ENCODE measurements at regions not wholly inside any gene's neighbourhood (a gene's known extent, or its start where the extent isn't known, plus 50 kb on each side); places are given as distances from the start of the nearest gene placed in this dataset.
"Not testable (repeated sequence)": the region's sequence is repeated elsewhere in the genome, so short reads cannot be mapped to it uniquely, and the experiment has no call there.

DNA sequence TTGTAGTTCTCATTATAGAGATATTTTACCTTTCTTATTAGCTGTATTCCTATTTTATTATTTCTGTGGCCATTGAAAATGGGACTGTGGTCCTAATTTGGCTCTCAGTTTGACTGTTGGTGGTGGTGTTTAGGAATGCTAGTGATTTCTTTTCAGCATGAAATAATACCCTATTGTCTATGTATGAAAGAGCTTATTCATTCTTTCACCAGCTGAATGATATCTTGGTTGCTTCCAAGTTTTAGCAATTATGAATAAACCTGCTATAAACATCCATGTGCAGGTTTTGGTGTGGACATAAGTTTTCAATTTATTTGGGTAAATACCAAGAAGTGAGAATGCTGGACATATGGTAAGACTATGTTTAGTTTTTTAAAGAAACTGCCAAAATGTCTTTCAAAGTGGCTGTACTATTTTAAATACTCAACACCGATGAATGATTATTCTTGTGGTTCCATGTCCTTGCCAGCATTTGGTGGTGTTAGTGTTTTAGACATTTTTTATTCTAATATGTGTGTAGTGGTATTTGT is 501.6 kb upstream of the GYPC start:
- no peak overlapping the region for H3K27ac ChIP-seq (replicated peaks)
- intact Hi-C loops (cut with micrococcal nuclease), result no loop called here
- no peaks in the 10 kb centered on the region for H3K27me3 ChIP-seq (ENCODE audit: low read depth)
- no peak for DNase-seq
- H3K4me3 ChIP-seq, result no peak overlapping the region
- H3K9me3 ChIP-seq (replicated peaks), result peaks cover 21% of the 10 kb centered on the region
- TF ChIP-seq, protein P1, sequence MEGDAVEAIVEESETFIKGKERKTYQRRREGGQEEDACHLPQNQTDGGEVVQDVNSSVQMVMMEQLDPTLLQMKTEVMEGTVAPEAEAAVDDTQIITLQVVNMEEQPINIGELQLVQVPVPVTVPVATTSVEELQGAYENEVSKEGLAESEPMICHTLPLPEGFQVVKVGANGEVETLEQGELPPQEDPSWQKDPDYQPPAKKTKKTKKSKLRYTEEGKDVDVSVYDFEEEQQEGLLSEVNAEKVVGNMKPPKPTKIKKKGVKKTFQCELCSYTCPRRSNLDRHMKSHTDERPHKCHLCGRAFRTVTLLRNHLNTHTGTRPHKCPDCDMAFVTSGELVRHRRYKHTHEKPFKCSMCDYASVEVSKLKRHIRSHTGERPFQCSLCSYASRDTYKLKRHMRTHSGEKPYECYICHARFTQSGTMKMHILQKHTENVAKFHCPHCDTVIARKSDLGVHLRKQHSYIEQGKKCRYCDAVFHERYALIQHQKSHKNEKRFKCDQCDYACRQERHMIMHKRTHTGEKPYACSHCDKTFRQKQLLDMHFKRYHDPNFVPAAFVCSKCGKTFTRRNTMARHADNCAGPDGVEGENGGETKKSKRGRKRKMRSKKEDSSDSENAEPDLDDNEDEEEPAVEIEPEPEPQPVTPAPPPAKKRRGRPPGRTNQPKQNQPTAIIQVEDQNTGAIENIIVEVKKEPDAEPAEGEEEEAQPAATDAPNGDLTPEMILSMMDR (IDR thresholded peaks at IDR 0.05; ENCODE audit: borderline replicate concordance), result no peak
- H3K4me1 ChIP-seq, result no peaks in the 10 kb centered on the region
- no peaks in the 10 kb centered on the region for H3K36me3 ChIP-seq

DNA sequence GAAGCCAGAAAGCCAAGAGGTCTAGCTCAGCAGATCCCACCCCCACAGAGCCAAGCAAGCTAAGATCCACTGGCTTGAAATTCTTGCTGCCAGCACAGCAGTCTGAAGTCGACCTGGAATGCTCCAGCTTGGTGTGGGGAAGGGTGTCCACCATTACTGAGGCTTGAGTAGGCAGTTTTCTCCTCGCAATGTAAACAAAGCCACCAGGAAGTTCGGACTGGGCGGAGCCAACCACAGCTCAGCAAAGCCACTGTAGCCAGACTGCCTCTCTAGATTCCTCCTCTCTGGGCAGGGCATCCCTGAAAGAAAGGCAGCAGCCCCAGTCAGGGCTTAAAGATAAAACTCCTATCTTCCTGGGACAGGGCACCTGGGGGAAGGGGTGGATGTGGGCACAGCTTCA is 495.0 kb upstream of the GYPC start:
- H3K9me3 ChIP-seq (replicated peaks); H3K36me3 ChIP-seq; H3K4me3 ChIP-seq; intact Hi-C loops (cut with micrococcal nuclease); H3K27me3 ChIP-seq (ENCODE audit: low read depth); DNase-seq; H3K27ac ChIP-seq (replicated peaks); H3K4me1 ChIP-seq: not testable (repeated sequence)

DNA sequence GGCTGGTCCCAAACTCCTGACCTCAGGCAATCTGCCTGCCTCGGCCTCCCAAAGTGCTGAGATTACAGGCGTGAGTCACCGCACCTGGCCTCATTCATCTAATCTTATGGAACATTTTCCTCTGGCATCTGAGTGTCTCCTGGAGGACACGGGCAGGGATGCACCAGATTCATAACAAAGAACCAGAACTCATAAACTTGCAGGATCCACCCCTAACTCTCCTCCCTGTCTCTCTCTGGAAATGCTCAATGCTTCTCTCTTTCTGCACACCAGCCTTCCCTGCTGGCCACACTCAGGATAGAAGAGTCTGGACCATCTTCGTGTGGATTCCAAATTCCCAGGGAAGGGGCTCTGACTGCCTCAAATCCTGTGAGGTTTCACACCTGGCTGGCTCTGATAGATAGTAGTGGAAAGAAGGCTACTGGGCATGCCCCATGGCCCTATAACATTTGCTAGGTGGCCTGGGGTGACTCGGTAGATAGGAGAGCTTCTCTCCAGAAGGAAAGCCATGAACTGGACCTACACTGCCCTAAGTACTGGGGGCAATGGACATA is 483.2 kb upstream of the GYPC start:
- intact Hi-C loops (cut with micrococcal nuclease), result no loop called here
- Histone ChIP-seq H3K4me1 (no peaks in the 10 kb centered on the region), H3K27ac (replicated peaks) (no peak overlapping the region), H3K4me3 (no peak overlapping the region), H3K9me3 (replicated peaks) (no peaks in the 10 kb centered on the region), H3K36me3 (no peaks in the 10 kb centered on the region), H3K27me3 (ENCODE audit: low read depth) (no peaks in the 10 kb centered on the region)
- TF ChIP-seq, protein P1 (IDR thresholded peaks at IDR 0.05; ENCODE audit: borderline replicate concordance), result no peak
- DNase-seq, result no peak

DNA sequence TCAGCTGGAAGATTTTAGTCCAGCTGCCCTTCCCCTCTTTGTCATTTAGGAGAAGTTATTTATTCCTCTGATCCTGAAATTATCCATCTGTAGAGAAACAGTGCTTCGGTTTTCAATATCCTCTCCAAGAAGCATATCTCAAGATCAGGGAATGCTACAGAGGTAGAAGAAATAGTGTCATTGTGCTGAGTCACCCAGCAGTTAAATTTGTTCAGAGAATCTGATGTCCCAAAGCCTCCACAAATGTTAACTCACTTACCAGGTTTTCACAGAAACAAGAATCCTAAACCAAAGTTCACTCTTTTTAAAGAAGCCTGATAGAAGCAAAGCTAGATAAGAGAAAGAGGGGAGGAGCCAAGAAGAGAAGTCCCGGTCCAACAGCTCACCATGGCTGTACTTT is 480.7 kb upstream of the GYPC start:
- H3K4me3 ChIP-seq, result no peak overlapping the region
- no peak for DNase-seq
- H3K4me1 ChIP-seq, result no peaks in the 10 kb centered on the region
- H3K27ac ChIP-seq (replicated peaks), result no peak overlapping the region
- no peaks in the 10 kb centered on the region for H3K27me3 ChIP-seq (ENCODE audit: low read depth)
- TF ChIP-seq, protein P1 (IDR thresholded peaks at IDR 0.05; ENCODE audit: borderline replicate concordance), result no peak
- no peaks in the 10 kb centered on the region for H3K9me3 ChIP-seq (replicated peaks)
- intact Hi-C loops (cut with micrococcal nuclease), result no loop called here
- H3K36me3 ChIP-seq, result no peaks in the 10 kb centered on the region

DNA sequence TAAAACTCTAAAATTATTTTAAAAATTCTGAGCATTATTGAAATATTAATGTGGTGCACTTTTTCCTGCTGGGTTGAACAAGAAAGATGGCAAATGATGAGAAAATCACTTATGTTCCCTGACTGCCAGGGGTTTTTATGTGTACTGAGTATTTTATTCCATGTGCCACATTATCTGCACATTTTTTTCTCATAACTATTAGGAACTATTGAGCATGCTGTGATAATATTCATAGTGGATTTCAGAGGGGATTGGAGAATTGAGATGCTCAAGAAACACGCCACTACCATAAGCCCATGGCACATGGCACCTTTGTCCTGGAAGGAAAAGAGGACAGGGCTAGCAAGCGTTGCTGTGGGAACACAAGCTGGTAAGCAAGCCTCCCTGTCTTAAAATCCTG is 478.5 kb upstream of the GYPC start:
- DNase-seq, result no peak
- H3K4me3 ChIP-seq, result no peak overlapping the region
- H3K9me3 ChIP-seq (replicated peaks), result no peaks in the 10 kb centered on the region
- TF ChIP-seq, protein P1 (IDR thresholded peaks at IDR 0.05; ENCODE audit: borderline replicate concordance), result no peak
- no peak overlapping the region for H3K27ac ChIP-seq (replicated peaks)
- intact Hi-C loops (cut with micrococcal nuclease), result no loop called here
- no peaks in the 10 kb centered on the region for H3K36me3 ChIP-seq
- no peaks in the 10 kb centered on the region for H3K4me1 ChIP-seq
- H3K27me3 ChIP-seq (ENCODE audit: low read depth), result no peaks in the 10 kb centered on the region

DNA sequence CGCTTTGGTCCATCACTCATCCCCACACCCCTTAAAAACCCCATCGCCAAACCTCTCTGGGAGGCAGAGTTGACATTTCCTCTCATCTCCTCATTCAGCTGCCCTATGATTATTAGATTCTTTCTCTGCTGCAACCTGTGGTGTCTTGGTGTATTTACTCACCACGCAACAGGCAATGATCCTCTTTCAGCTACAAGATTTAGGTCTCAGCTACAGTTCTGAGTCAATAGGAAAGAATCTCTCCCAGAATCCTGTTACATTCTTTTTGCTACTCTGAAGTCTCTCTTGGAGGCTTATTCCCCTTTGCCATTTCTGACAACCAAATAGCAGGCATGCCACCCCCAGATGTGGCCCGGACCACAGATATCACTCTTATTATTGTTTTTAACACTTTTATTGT is 468.3 kb upstream of the GYPC start:
- TF ChIP-seq, protein P1 (IDR thresholded peaks at IDR 0.05; ENCODE audit: borderline replicate concordance), result no peak
- no peaks in the 10 kb centered on the region for H3K9me3 ChIP-seq (replicated peaks)
- H3K4me3 ChIP-seq, result no peak overlapping the region
- H3K4me1 ChIP-seq, result no peaks in the 10 kb centered on the region
- DNase-seq, result no peak
- peaks cover 4% of the 10 kb centered on the region for H3K27me3 ChIP-seq (ENCODE audit: low read depth)
- H3K27ac ChIP-seq (replicated peaks), result no peak overlapping the region
- intact Hi-C loops (cut with micrococcal nuclease), result no loop called here
- no peaks in the 10 kb centered on the region for H3K36me3 ChIP-seq

Data from left ventricle myocardium inferior (tissue), 1 donor.